ENCODE measurements at regions not wholly inside any gene's neighbourhood (a gene's known extent, or its start where the extent isn't known, plus 50 kb on each side); places are given as distances from the start of the nearest gene placed in this dataset.
"Not testable (repeated sequence)": the region's sequence is repeated elsewhere in the genome, so short reads cannot be mapped to it uniquely, and the experiment has no call there.

- not testable (repeated sequence) for TF ChIP-seq POLR2A (IDR thresholded peaks at IDR 0.05); CTCF (IDR thresholded peaks at IDR 0.05); POLR2AphosphoS5 (IDR thresholded peaks at IDR 0.05; ENCODE audit: insufficient read depth in 1 of 2, low read depth in 1 of 2)
Observed at GRCh38 chr7:35978816-35979640, 174.0 kb upstream of the EEPD1 start.
